ENCODE measurements at regions not wholly inside any gene's neighbourhood (a gene's known extent, or its start where the extent isn't known, plus 50 kb on each side); places are given as distances from the start of the nearest gene placed in this dataset.

DNA sequence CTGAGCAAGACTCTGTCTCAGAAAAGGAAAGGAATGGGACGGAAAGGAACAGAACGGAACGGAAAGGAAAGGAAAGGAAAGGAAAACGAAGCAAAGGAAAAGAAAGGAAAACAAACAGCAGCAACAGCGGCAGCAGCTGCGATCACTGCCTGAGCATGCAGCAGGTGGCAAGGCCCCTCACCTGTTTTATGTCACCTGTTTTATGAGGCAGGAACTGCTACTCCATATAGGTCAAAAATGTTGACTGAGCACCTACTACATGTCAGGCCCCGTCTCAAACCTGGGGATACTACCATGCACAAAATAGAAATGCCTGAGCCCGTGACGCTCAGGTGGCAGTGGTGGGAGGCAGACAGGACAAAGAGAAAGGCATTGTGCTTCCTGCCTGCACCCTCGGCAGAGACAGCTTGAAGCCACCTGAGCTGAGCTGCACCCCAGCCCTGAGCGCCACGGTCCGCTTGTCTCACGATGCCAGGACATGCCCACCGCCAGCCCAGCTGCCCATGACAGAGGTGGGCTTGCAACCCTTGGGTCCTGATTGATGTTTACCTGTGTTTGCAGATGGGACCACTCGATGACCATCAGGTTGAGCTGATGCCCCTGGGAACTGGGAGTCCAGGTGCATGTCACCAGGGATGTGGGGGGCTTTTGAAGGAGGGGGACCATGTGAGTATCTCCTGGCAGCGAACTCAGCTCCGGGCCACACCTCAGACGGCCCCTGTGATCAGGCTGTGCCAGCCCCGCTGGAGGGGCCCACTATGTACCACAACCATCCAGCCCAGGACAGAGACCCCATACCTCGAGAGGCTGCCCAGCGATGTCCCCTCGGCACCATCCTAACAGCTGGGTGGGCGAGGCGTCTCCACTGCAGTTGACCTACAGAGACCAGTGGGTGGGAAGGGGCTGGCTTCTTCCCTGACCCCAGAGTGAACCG lies 77.4 kb downstream of the RMI2 start:
- TF ChIP-seq MAX (IDR thresholded peaks at IDR 0.05) (no peak), FOXA1 (IDR thresholded peaks at IDR 0.05) (no peak), TAF1 (conservative IDR thresholded peaks at IDR 0.05) (no peak), SP1 (IDR thresholded peaks at IDR 0.05) (no peak), REST (IDR thresholded peaks at IDR 0.05) (no peak), RAD21 (IDR thresholded peaks at IDR 0.05) (no peak), YY1 (IDR thresholded peaks at IDR 0.05) (no peak), JUND (IDR thresholded peaks at IDR 0.05) (no peak), EGR1 (IDR thresholded peaks at IDR 0.05; ENCODE audit: low read depth in 2 of 2) (no peak), FOXA2 (IDR thresholded peaks at IDR 0.05) (no peak), RXRA (IDR thresholded peaks at IDR 0.05) (no peak), ZBTB33 (IDR thresholded peaks at IDR 0.05) (no peak)
- TF ChIP-seq, protein P1, sequence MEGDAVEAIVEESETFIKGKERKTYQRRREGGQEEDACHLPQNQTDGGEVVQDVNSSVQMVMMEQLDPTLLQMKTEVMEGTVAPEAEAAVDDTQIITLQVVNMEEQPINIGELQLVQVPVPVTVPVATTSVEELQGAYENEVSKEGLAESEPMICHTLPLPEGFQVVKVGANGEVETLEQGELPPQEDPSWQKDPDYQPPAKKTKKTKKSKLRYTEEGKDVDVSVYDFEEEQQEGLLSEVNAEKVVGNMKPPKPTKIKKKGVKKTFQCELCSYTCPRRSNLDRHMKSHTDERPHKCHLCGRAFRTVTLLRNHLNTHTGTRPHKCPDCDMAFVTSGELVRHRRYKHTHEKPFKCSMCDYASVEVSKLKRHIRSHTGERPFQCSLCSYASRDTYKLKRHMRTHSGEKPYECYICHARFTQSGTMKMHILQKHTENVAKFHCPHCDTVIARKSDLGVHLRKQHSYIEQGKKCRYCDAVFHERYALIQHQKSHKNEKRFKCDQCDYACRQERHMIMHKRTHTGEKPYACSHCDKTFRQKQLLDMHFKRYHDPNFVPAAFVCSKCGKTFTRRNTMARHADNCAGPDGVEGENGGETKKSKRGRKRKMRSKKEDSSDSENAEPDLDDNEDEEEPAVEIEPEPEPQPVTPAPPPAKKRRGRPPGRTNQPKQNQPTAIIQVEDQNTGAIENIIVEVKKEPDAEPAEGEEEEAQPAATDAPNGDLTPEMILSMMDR (IDR thresholded peaks at IDR 0.05; ENCODE audit: low read depth, low read length, missing input control) = no peak

All from liver (tissue), 3 donors.